ENCODE measurements at regions not wholly inside any gene's neighbourhood (a gene's known extent, or its start where the extent isn't known, plus 50 kb on each side); places are given as distances from the start of the nearest gene placed in this dataset.

- DNase-seq = no peak
These were observed 233.1 kb upstream of the GSE1 start for GRCh38 chr16:85380002-85380395.

DNA sequence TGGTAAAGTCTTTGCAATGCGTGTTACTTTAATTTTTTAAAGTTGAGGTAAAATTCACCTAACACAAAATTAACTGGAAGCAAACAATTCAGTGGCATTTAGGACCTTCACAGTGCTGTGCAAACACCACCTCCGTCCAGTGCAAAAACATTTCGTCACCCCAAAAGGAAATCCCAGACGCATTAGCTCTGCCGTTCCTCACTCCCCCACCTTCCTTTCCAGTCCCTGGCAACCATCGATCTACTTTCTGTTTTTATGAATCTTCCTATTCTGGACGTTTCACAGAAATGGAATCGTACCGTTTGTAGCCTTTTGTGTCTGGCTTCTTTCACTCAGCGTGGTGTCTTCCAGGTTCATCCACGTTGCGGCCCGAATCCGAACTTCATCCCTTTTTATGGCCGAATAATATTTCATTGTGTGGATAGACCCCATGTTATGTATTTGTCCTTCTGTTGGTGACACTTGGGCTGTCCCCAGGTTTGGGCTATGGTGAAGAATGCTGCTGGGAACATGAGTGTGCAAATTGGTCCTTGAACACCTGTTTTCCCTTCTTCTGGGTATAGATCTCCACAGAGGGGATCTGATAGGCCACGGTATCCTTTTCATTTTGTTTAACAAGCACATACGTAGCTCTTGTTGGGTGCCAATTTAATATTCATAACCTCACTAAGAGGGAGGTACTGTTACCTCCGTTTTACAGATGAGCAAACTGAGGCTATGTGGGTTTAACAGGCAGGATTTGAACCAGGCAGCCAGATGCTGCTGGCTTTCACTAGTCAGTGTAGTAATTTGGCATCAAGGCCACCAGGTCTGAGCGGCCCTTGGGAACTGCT, 232.0 kb upstream of the GSE1 start:
- DNase-seq = no peak

- peak; percentile 44 for DNase-seq
These were observed 231.2 kb upstream of the GSE1 start for GRCh38 chr16:85381738-85382592.

DNA sequence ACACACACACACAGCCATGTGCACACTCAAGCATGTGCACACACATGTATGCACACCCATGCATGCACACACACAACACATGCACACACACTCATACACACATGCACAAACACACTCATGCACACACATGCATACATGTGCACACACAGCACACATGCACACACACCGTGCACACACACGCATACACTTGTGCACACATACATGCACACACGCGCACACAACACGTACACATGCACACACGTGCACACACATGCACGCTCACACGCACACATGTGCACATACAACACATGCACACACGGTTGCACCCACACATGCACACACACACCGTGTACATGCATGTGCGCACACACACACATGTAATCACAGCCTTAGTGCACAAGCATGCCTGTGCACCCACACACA, 230.4 kb upstream of the GSE1 start:
- DNase-seq = no peak

- no peak for DNase-seq
These were observed 229.0 kb upstream of the GSE1 start for GRCh38 chr16:85383836-85384832.

GRCh38 chr16:85384833-85385462, 228.2 kb upstream of the GSE1 start:
- DNase-seq = no peak

DNA sequence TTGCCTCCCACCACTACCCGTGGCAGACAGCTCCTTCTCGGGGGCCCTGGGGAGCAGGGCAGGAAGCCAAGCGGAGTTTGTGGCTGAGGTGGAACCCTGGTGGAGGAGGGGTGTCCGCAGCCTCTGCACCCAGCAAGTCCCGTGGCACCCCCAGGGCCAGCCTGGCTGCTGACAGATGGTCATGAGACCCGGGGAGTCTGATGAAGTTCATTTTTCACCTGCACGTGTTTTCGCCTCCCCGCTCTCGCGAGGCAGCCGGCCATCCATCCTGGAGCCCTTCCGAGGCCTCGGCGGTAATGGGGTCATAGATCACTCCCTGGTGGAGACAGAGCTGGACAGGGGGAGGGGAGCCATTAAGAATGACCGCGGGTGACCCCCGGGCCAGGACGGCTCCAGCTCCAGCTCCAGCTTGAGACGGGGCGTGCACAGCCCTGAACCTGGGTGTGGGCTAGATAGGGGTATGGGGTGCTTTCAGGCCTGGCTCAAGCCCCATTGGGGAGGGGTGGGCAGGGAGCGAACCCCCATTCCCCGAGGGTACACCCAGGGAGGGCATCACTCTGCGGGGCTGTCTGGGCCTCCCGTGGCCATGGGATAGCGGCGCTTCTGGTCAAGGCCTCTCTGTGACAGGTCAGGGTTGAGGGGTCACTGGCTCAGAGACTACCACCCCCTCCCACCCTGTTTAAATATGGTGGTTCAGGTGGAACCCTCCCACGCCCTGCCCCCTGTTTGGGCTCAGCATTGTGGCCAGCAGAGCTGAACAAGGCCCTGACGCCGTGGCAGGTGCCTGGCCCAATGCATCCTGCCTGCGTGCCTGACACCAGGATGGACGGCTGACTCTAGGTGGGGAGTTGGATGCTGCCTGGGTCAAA, 227.4 kb upstream of the GSE1 start:
- DNase-seq = no peak

DNA sequence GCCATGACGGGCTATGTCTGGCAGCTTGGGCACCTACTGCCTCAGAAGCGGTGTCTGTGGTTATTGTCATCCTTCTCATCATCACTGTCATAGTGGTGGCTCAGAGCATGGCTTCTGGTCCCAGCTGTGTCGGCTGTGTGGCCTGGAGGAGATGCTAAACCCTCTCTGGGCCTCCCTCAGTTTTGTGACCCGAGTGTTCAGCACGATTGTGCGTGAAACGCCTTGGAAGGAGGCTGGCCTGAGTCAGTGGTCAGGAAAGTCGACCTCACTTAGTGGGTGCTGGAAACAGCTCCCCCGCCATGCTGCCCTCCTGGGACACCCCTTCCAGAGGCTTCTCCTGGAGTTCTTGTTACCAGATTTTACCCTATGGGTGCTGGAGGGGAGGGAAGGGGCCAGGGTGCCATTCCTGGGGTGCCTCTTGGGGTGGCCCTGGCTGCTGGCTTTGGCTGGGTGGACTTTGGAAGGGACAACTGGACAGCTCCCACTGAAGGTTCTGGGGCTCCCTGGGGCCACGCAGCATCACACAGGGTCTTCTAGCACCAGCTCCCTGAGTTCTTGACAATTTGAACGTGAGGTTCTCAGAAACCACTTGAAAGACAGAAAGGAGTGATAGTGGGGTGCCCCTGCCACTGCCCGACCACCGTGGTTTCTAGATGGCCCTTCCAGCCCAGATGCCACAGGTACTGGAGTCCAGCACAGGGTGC, 226.5 kb upstream of the GSE1 start:
- DNase-seq = no peak

- no peak for DNase-seq
These were observed 226.0 kb upstream of the GSE1 start for GRCh38 chr16:85387171-85387507.

GRCh38 chr16:85387731-85388295, 225.3 kb upstream of the GSE1 start:
- DNase-seq = no peak

DNA sequence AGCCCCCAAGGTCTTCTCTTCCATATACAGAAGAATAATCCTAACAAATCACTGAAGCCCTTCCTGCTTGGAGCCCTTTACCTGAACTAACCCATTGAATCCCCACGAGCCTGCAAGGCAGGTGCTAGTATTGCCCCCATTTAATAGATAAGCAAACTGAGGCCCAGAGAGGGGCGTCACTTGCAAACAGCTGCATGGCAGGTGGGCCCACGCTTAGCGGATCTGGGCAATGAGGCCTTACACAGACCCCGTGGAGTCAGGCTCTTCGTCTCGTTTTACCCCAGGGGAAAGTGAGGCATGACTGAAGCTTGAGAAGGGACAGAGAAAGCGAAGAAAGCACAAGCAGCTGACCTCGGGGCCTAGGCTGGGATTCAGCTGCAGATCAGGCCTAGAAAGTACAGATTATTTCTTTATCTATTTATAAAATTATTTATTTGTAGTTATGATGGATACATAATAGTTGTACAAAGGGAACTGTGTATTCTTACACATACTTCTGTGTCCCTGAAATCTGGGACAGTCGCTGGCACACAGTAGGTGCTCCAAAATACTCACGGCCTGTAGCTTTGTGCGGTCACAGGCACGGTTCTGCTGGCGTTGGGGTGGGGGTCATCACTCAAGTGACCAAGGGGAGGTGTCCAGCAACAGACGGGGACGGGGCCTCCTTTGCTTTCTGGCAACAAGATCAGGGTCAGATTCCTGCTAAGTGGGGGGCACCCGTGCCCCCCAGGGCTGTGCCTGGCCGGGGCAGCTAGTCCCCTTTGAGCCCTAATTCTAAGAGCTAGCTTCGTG, 223.2 kb upstream of the GSE1 start:
- DNase-seq = no peak

DNA sequence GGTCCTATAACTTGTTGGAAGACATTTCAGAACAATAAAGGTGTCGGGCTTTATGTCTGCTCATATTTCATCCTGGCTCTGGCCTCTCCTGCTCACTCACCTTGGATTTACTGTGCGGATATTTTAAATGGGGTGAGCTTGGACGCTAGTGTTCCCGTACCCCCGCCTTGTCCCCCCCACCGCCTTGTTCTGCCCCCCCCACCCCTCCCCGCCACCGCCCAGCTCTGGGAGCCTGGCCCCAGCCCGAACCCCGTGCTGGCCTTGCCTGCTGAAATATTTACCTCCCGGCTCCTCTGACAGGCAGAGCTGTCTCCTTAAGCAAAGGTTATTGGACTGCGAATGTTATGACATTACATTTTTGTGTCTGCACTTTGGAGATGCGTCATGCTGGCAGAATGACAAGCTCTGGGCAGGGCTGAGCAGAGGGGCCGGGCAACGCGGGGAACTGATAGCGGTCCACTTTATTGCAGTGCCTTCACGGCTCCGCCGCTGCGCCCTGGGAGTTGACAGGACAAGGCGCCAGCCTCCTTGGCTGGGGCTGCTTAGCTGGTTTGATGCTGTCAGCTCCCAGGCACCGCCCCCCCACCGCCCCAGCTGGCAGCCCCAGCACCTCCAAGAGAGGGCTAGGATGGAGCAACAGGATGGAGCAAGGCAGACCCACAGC, 222.5 kb upstream of the GSE1 start:
- peak; percentile 86 for DNase-seq

DNA sequence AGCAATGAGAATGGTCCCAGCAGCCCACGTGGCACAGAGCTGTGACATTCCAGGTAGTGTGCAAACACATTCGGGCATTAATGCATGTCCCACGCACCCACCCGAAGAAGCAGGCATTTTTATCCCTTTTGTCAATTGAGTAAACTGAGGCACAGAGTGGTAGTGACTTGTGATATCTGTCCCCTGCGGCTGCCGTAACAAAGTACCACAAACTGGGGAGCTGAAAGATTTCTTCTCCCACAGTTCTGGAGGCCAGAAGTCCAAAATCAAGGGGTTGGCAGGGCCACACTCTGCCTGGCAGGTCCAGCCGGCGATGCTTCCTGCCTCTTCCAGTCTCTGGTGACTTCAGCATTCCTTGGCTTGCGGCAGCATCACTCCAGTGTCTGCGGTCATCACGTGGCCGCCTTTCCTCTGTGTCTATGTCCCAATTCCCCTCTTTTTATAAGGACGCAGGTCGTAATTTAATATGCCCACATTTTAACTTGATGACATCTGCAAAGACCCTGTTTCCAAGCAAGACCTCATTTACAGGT, 221.9 kb upstream of the GSE1 start:
- no peak for DNase-seq

GRCh38 chr16:85391769-85392583, 221.1 kb upstream of the GSE1 start:
- DNase-seq = no peak

DNA sequence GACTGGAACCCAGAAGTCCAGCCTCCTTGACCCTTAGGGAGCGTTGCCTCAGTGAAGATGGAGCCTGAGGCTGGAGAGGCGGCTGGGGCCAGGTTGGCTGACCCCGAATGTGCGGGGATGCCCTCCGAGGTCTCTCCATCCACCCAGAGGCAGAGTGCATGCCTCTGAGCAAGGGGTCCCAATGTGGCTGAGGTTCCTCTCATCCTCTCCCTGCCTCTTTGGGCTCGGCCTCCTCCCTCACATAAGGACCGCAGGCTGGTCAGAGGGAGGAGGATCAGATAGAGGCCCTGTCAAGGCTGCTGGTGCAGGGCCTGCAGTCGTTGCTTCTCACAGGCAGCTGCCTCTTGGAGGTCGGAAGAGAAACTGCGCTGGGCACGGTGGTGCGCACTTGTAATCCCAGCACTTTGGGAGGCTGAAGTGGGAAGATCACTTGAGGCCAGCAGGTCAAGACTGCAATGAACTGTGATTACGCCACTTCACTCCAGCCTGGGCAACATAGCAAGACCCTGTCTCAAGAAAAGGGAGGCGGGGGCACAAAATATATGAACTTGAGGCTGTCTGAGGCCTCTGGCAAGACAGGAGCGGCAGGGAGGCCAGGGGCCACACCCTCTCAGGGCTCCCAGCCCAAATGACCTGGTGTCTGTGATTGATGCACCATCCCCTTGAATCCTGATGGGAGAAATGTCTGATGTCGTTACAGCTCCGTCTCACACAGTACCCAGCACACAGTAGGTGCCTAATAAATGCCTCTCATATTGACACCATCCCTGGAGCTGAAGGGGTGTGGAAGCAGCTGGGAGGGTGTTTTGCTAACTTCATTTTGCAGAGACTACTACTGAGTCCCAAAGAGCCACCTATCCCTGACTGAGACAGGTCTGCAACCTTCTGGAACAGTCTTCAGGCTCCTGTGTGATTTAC, 220.1 kb upstream of the GSE1 start:
- DNase-seq = no peak

Measured in fibroblast of skin of scalp (primary cell).